ENCODE measurements at regions not wholly inside any gene's neighbourhood (a gene's known extent, or its start where the extent isn't known, plus 50 kb on each side); places are given as distances from the start of the nearest gene placed in this dataset.

GRCh38 chr5:29972597-29972996 lies 1220.9 kb upstream of the CDH6 start:
- no peak overlapping the region for H3K4me3 ChIP-seq (ENCODE audit: control insufficient read depth, low read depth, low read length)
- TF ChIP-seq CTCF (IDR thresholded peaks at IDR 0.05; ENCODE audit: control insufficient read depth, insufficient read depth, low read depth, low read length, missing control alignments), result no peak
- DNase-seq (ENCODE audit: low read depth), result no peak

- no peak for TF ChIP-seq CTCF (IDR thresholded peaks at IDR 0.05; ENCODE audit: control insufficient read depth, insufficient read depth, low read depth, low read length, missing control alignments)
- H3K4me3 ChIP-seq (ENCODE audit: control insufficient read depth, low read depth, low read length), result no peak overlapping the region
- no peak for DNase-seq (ENCODE audit: low read depth)
Observed at GRCh38 chr5:29963956-29964355, 1229.5 kb upstream of the CDH6 start.

- H3K4me3 ChIP-seq (ENCODE audit: control insufficient read depth, low read depth, low read length), result no peak overlapping the region
- DNase-seq (ENCODE audit: low read depth), result no peak
- no peak for TF ChIP-seq CTCF (IDR thresholded peaks at IDR 0.05; ENCODE audit: control insufficient read depth, insufficient read depth, low read depth, low read length, missing control alignments)
Observed at GRCh38 chr5:29960323-29960722, 1233.2 kb upstream of the CDH6 start.

GRCh38 chr5:29950416-29951145 lies 1242.9 kb upstream of the CDH6 start:
- TF ChIP-seq CTCF (IDR thresholded peaks at IDR 0.05; ENCODE audit: control insufficient read depth, insufficient read depth, low read depth, low read length, missing control alignments), result no peak
- DNase-seq (ENCODE audit: low read depth), result no peak

GRCh38 chr5:29949301-29949872 lies 1244.1 kb upstream of the CDH6 start:
- DNase-seq (ENCODE audit: low read depth), result no peak
- no peak for TF ChIP-seq CTCF (IDR thresholded peaks at IDR 0.05; ENCODE audit: control insufficient read depth, insufficient read depth, low read depth, low read length, missing control alignments)
- no peak overlapping the region for H3K4me3 ChIP-seq (ENCODE audit: control insufficient read depth, low read depth, low read length)

More at GRCh38 chr5:29950416-29951145, 1242.9 kb upstream of the CDH6 start:
- H3K4me3 ChIP-seq (ENCODE audit: control insufficient read depth, low read depth, low read length), result no peak overlapping the region

DNA sequence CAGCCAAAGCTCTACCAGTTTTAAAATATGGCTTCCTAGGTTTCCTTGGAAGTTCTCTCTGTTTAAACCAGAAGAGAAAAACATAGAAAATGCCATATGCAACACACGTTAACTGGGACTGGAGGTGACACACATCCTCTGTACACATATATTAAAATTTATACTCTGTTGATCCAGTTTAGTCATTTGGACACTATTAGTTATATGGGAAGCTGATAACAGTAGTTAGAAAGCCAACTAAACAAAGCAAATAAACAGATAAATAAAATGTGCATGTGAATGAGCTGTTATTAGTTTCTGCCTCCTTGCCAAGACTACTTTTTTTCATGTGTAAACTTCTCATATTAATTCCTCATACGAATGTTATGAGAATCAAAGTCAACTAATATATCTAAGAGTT lies 1249.2 kb upstream of the CDH6 start:
- TF ChIP-seq CTCF (IDR thresholded peaks at IDR 0.05; ENCODE audit: control insufficient read depth, insufficient read depth, low read depth, low read length, missing control alignments), result no peak
- no peak for DNase-seq (ENCODE audit: low read depth)
- no peak overlapping the region for H3K4me3 ChIP-seq (ENCODE audit: control insufficient read depth, low read depth, low read length)

All from AG09309 (cell line).